Neural progenitor cell (in vitro differentiated cells): ENCODE measurements at regions not wholly inside any gene's neighbourhood (a gene's known extent, or its start where the extent isn't known, plus 50 kb on each side); places are given as distances from the start of the nearest gene placed in this dataset.

ENCODE experiments used
- DNase-seq: peaks from one replicate; pipeline ENCODE4 v3.0.0-alpha.2; 2016; ENCODE audit warnings: low spot score
- H2AFZ ChIP-seq: fragments of 200-600 bp; sonication (generic); replicated peaks from 2 replicates; pipeline ENCODE4 v1.6.1; 2016; ENCODE audit warnings: antibody characterized with exemption
- H3F3A ChIP-seq: fragments of 200-600 bp; sonication (generic); 2 replicates; pipeline ENCODE4 v1.6.1; 2016; ENCODE audit warnings: antibody characterized with exemption, low read depth
- H3K27ac ChIP-seq: fragments of 200-600 bp; sonication (generic); 2 replicates; pipeline ENCODE4 v1.5.1; 2016; ENCODE audit warnings: mild to moderate bottlenecking
- H3K27me3 ChIP-seq: fragments of 200-600 bp; sonication (generic); 2 replicates; pipeline ENCODE4 v1.6.1; 2016; ENCODE audit warnings: mild to moderate bottlenecking, moderate library complexity
- H3K36me3 ChIP-seq: fragments of 200-600 bp; sonication (generic); 2 replicates; pipeline ENCODE4 v1.5.1; 2016
- H3K4me1 ChIP-seq: fragments of 200-600 bp; sonication (generic); 2 replicates; pipeline ENCODE4 v1.6.1; 2016; ENCODE audit warnings: mixed run types
- H3K4me2 ChIP-seq: fragments of 200-600 bp; sonication (generic); 2 replicates; pipeline ENCODE4 v1.6.1; 2016
- H3K4me3 ChIP-seq: fragments of 200-600 bp; sonication (generic); 2 replicates; pipeline ENCODE4 v1.5.1; 2016
- H3K79me2 ChIP-seq: fragments of 200-600 bp; sonication (generic); 2 replicates; pipeline ENCODE4 v1.6.1; 2016; ENCODE audit warnings: low read depth
- H3K9ac ChIP-seq: fragments of 200-600 bp; sonication (generic); 2 replicates; pipeline ENCODE4 v1.6.1; 2016
- H3K9me3 ChIP-seq: fragments of 200-600 bp; sonication (generic); 2 replicates; pipeline ENCODE4 v1.5.1; 2016; ENCODE audit warnings: low read depth
- H4K20me1 ChIP-seq: fragments of 200-600 bp; sonication (generic); 2 replicates; pipeline ENCODE4 v1.6.1; 2016; ENCODE audit warnings: low read depth
- H3K27ac Mint-ChIP-seq: 3 replicates; pipeline ENCODE4 v1.8.0; 2021; ENCODE audit warnings: mixed read lengths
- H3K27me3 Mint-ChIP-seq: 2 replicates; pipeline ENCODE4 v1.8.0; 2022; ENCODE audit warnings: low read depth, mild to moderate bottlenecking, inconsistent platforms, moderate library complexity, mixed read lengths; ENCODE audit not compliant: insufficient read depth
- H3K36me3 Mint-ChIP-seq: 3 replicates; pipeline ENCODE4 v1.8.0; 2021; ENCODE audit warnings: mixed read lengths
- H3K4me1 Mint-ChIP-seq: 3 replicates; pipeline ENCODE4 v1.8.0; 2021; ENCODE audit warnings: mixed read lengths
- H3K4me3 Mint-ChIP-seq: 3 replicates; pipeline ENCODE4 v1.8.0; 2021; ENCODE audit warnings: mild to moderate bottlenecking, moderate library complexity, mixed read lengths
- H3K9me3 Mint-ChIP-seq: 3 replicates; pipeline ENCODE4 v1.8.0; 2020; ENCODE audit warnings: mixed read lengths
- CTCF ChIP-seq: fragments of 200-600 bp; sonication (generic); IDR thresholded peaks from 2 replicates; pipeline ENCODE4 v1.5.1; 2017; ENCODE audit warnings: antibody characterized with exemption, mild to moderate bottlenecking
- EZH2 ChIP-seq: fragments of 200-600 bp; sonication (generic); IDR thresholded peaks from 2 replicates; pipeline ENCODE4 v1.6.1; 2017; ENCODE audit warnings: antibody characterized with exemption, mild to moderate bottlenecking, moderate library complexity
- EZH2phosphoT487 ChIP-seq: fragments of 200-600 bp; sonication (generic); IDR thresholded peaks from 2 replicates; pipeline ENCODE4 v1.6.1; 2017; ENCODE audit warnings: antibody characterized with exemption

- no peaks in the 10 kb centered on the region for H3K36me3 Mint-ChIP-seq
- no peaks in the 10 kb centered on the region for H3K36me3 ChIP-seq
- H3K9me3 Mint-ChIP-seq = no peaks in the 10 kb centered on the region
- H3K4me3 Mint-ChIP-seq = no peak overlapping the region
- no peaks in the 10 kb centered on the region for H3K79me2 ChIP-seq
- no peaks in the 10 kb centered on the region for H3F3A ChIP-seq
- no peak for DNase-seq
- H3K4me1 Mint-ChIP-seq = peaks cover 30% of the 10 kb centered on the region
- H2AFZ ChIP-seq = no peak overlapping the region
- no peak overlapping the region for H3K4me3 ChIP-seq
- H3K27ac Mint-ChIP-seq = no peak overlapping the region
- peaks cover 7% of the 10 kb centered on the region for H3K4me1 ChIP-seq
- H4K20me1 ChIP-seq = no peaks in the 10 kb centered on the region
- no peaks in the 10 kb centered on the region for H3K9me3 ChIP-seq
- no peak overlapping the region for H3K27ac ChIP-seq
- no peak overlapping the region for H3K4me2 ChIP-seq
- H3K27me3 Mint-ChIP-seq = peaks cover 7% of the 10 kb centered on the region
- no peaks in the 10 kb centered on the region for H3K27me3 ChIP-seq
- TF ChIP-seq EZH2 = no peak
- no peak for TF ChIP-seq CTCF
- TF ChIP-seq EZH2phosphoT487 = no peak
- H3K9ac ChIP-seq = no peak overlapping the region
These were observed 59.6 kb downstream of the ARL6IP4 start for GRCh38 chr12:123040106-123040505.

DNA sequence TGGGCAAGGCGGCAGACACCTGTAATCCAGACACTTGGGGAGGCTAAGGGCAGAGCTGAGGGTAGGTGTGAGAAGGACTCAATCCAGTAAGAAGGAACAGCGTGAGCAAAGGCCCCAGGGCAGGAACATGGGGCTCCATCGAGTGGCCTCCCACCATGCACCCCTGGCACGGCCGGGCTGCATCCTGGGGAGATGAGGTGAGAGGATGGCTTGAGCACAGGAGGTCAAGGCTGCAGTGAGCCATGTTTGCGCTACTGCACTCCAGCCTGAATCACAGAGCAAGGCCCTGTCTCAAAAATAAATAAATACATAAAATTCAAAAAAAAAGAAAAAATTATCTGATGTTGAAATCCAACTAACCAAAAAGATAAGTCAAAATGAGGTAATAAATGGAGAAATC is 58.5 kb downstream of the ARL6IP4 start:
- TF ChIP-seq EZH2 (no peak), CTCF (no peak), EZH2phosphoT487 (no peak)
- Histone ChIP-seq H2AFZ (no peak overlapping the region), H3K36me3 (no peaks in the 10 kb centered on the region), H3K79me2 (no peaks in the 10 kb centered on the region), H3K4me1 (peaks cover 7% of the 10 kb centered on the region), H3K4me3 (no peak overlapping the region), H3K9me3 (no peaks in the 10 kb centered on the region), H3K4me2 (no peak overlapping the region), H4K20me1 (no peaks in the 10 kb centered on the region), H3K9ac (no peak overlapping the region), H3F3A (no peaks in the 10 kb centered on the region), H3K27ac (no peak overlapping the region), H3K27me3 (no peaks in the 10 kb centered on the region)
- Mint-ChIP-seq H3K27ac (no peak overlapping the region), H3K36me3 (no peaks in the 10 kb centered on the region), H3K4me1 (peaks cover 24% of the 10 kb centered on the region), H3K27me3 (peaks cover 7% of the 10 kb centered on the region), H3K4me3 (no peak overlapping the region), H3K9me3 (no peaks in the 10 kb centered on the region)
- no peak for DNase-seq

GRCh38 chr12:123038486-123038885 is 58.0 kb downstream of the ARL6IP4 start:
- H3K9me3 Mint-ChIP-seq = no peaks in the 10 kb centered on the region

More at GRCh38 chr12:123038486-123038885, 58.0 kb downstream of the ARL6IP4 start:
- Histone ChIP-seq H3K9ac (no peak overlapping the region), H3K4me3 (no peak overlapping the region), H3K4me2 (no peak overlapping the region), H3K27me3 (no peaks in the 10 kb centered on the region), H4K20me1 (no peaks in the 10 kb centered on the region), H3K27ac (no peak overlapping the region), H3K9me3 (no peaks in the 10 kb centered on the region), H3K4me1 (peaks cover 7% of the 10 kb centered on the region), H3F3A (no peaks in the 10 kb centered on the region), H2AFZ (no peak overlapping the region), H3K79me2 (no peaks in the 10 kb centered on the region), H3K36me3 (no peaks in the 10 kb centered on the region)
- peaks cover 7% of the 10 kb centered on the region for H3K27me3 Mint-ChIP-seq
- peaks cover 19% of the 10 kb centered on the region for H3K4me1 Mint-ChIP-seq
- no peak for TF ChIP-seq EZH2phosphoT487
- TF ChIP-seq EZH2 = no peak
- no peak for TF ChIP-seq CTCF
- no peak overlapping the region for H3K27ac Mint-ChIP-seq
- H3K4me3 Mint-ChIP-seq = no peak overlapping the region
- DNase-seq = no peak
- H3K36me3 Mint-ChIP-seq = peaks cover 2% of the 10 kb centered on the region
